HL-60 (cell line): ENCODE measurements at regions not wholly inside any gene's neighbourhood (a gene's known extent, or its start where the extent isn't known, plus 50 kb on each side); places are given as distances from the start of the nearest gene placed in this dataset.

Experiments
- DNase-seq, 2 experiments: peaks; one replicate each; pipeline ENCODE4 v3.0.0-alpha.2; 2010 to 2020; ENCODE audit warnings: low read depth in 1 of 2, low spot score in 1 of 2
- H3K27ac ChIP-seq: fragments of 250-450 bp; sonication (Bioruptor Pico); replicated peaks from 2 replicates; pipeline ENCODE4 v1.5.1; 2020; ENCODE audit warnings: mild to moderate bottlenecking, moderate library complexity
- H3K27me3 ChIP-seq: fragments of 250-450 bp; sonication (Bioruptor Pico); 2 replicates; pipeline ENCODE4 v1.5.1; 2021; ENCODE audit warnings: mild to moderate bottlenecking, moderate library complexity; ENCODE audit not compliant: insufficient read depth, poor library complexity, severe bottlenecking
- H3K4me3 ChIP-seq: replicated peaks from 2 replicates; pipeline ENCODE4 v1.5.1; 2011; ENCODE audit warnings: mild to moderate bottlenecking, control low read depth, low read length; ENCODE audit not compliant: insufficient read depth
- CTCF ChIP-seq: IDR thresholded peaks from one replicate; pipeline ENCODE4 v1.5.1; 2011; ENCODE audit warnings: low read length, control low read depth, inconsistent platforms; ENCODE audit not compliant: insufficient read depth
- GABPA ChIP-seq: IDR thresholded peaks from 2 replicates; pipeline ENCODE4 v1.6.1; 2012; ENCODE audit warnings: low read depth
- POLR2AphosphoS5 ChIP-seq: IDR thresholded peaks from 2 replicates; pipeline ENCODE4 v1.6.1; 2012; ENCODE audit warnings: low read depth
- REST ChIP-seq: IDR thresholded peaks from 2 replicates; pipeline ENCODE4 v1.6.1; 2012; ENCODE audit warnings: low read depth; ENCODE audit not compliant: insufficient replicate concordance
- SPI1 ChIP-seq: IDR thresholded peaks from 2 replicates; pipeline ENCODE4 v1.6.1; 2012; ENCODE audit warnings: low read depth, mild to moderate bottlenecking, borderline replicate concordance

GRCh38 chr10:107317592-107317991 lies 153.1 kb upstream of the SORCS1 start:
- TF ChIP-seq CTCF (no peak), GABPA (no peak), SPI1 (no peak), POLR2AphosphoS5 (no peak), REST (no peak)
- no peak for DNase-seq

GRCh38 chr10:107303203-107303602 lies 138.7 kb upstream of the SORCS1 start:
- no peak for DNase-seq
- no peak overlapping the region for H3K27ac ChIP-seq
- H3K4me3 ChIP-seq, result no peak overlapping the region
- H3K27me3 ChIP-seq, result no peaks in the 10 kb centered on the region
- TF ChIP-seq REST (no peak), POLR2AphosphoS5 (no peak)

More at GRCh38 chr10:107317592-107317991, 153.1 kb upstream of the SORCS1 start:
- Histone ChIP-seq H3K4me3 (no peak overlapping the region), H3K27ac (no peak overlapping the region), H3K27me3 (no peaks in the 10 kb centered on the region)

GRCh38 chr10:107299606-107300005 lies 135.1 kb upstream of the SORCS1 start:
- Histone ChIP-seq H3K4me3 (no peak overlapping the region), H3K27ac (no peak overlapping the region), H3K27me3 (no peaks in the 10 kb centered on the region)
- TF ChIP-seq POLR2AphosphoS5 (no peak), REST (no peak), CTCF (no peak), SPI1 (no peak), GABPA (no peak)
- no peak for DNase-seq

- TF ChIP-seq POLR2AphosphoS5 (no peak), SPI1 (no peak), REST (no peak), CTCF (no peak), GABPA (no peak)
- no peak for DNase-seq
- no peaks in the 10 kb centered on the region for H3K27me3 ChIP-seq
- no peak overlapping the region for H3K4me3 ChIP-seq
- H3K27ac ChIP-seq, result no peak overlapping the region
Observed at GRCh38 chr10:107284187-107284586, 119.7 kb upstream of the SORCS1 start.
